DND-41 (cell line): ENCODE measurements at regions not wholly inside any gene's neighbourhood (a gene's known extent, or its start where the extent isn't known, plus 50 kb on each side); places are given as distances from the start of the nearest gene placed in this dataset.

Experiments
- ATAC-seq: fragments of 200-7000 bp; cut with Tn5 transposase; 3 replicates; pipeline ENCODE4 v1.9.1; 2021; ENCODE audit warnings: low read depth; ENCODE audit not compliant: insufficient read depth
- DNase-seq: peaks from one replicate; pipeline ENCODE4 v3.0.0-alpha.2; 2020
- H2AFZ ChIP-seq: 2 replicates; pipeline ENCODE4 v1.6.0; 2012; ENCODE audit warnings: low read depth, low read length
- H3K27ac ChIP-seq: 2 replicates; pipeline ENCODE4 v1.5.1; 2012; ENCODE audit warnings: low read length, inconsistent platforms
- H3K27me3 ChIP-seq: fragments of 200-600 bp; sonication (generic); 2 replicates; pipeline ENCODE4 v1.6.0; 2012; ENCODE audit warnings: low read length, mild to moderate bottlenecking, inconsistent platforms; ENCODE audit not compliant: insufficient read depth, poor library complexity
- H3K36me3 ChIP-seq: 2 replicates; pipeline ENCODE4 v1.5.1; 2012; ENCODE audit warnings: low read length, inconsistent platforms; ENCODE audit not compliant: insufficient read depth
- H3K4me1 ChIP-seq: 2 replicates; pipeline ENCODE4 v1.5.1; 2012; ENCODE audit warnings: mild to moderate bottlenecking, low read length; ENCODE audit not compliant: insufficient read depth
- H3K4me2 ChIP-seq: 2 replicates; pipeline ENCODE4 v1.6.0; 2012; ENCODE audit warnings: mild to moderate bottlenecking, moderate library complexity, low read length, inconsistent platforms; ENCODE audit not compliant: insufficient read depth
- H3K4me3 ChIP-seq, 2 experiments: fragments of 200-600 bp in 1 of 2; shearing (Covaris generic) in 1 of 2; 2 replicates each; pipeline ENCODE4 v1.5.1; 2012 to 2016; ENCODE audit warnings: inconsistent platforms in 2 of 2, low read length in 2 of 2, mild to moderate bottlenecking in 2 of 2, low read depth in 1 of 2, moderate library complexity in 1 of 2
- H3K79me2 ChIP-seq: 2 replicates; pipeline ENCODE4 v1.6.0; 2012; ENCODE audit warnings: low read length, inconsistent platforms; ENCODE audit not compliant: insufficient read depth
- H3K9ac ChIP-seq: 2 replicates; pipeline ENCODE4 v1.6.0; 2012; ENCODE audit warnings: low read depth, mild to moderate bottlenecking, inconsistent platforms, low read length, moderate library complexity
- H3K9me3 ChIP-seq: 2 replicates; pipeline ENCODE4 v1.5.1; 2012; ENCODE audit warnings: low read length, moderate library complexity, mild to moderate bottlenecking, inconsistent platforms; ENCODE audit not compliant: insufficient read depth, severe bottlenecking
- H4K20me1 ChIP-seq: 2 replicates; pipeline ENCODE4 v1.6.0; 2012; ENCODE audit warnings: low read length; ENCODE audit not compliant: insufficient read depth
- CTCF ChIP-seq: IDR thresholded peaks from 2 replicates; pipeline ENCODE4 v1.5.1; 2012; ENCODE audit warnings: borderline replicate concordance, low read length, moderate library complexity, mild to moderate bottlenecking; ENCODE audit not compliant: poor library complexity, severe bottlenecking; ENCODE audit errors: extremely low read depth
- EZH2 ChIP-seq: IDR thresholded peaks from 3 replicates; pipeline ENCODE4 v1.6.1; 2012; ENCODE audit warnings: borderline replicate concordance, low read depth, mild to moderate bottlenecking, moderate library complexity, low read length, inconsistent platforms; ENCODE audit not compliant: severe bottlenecking

- H3K36me3 ChIP-seq = no peaks in the 10 kb centered on the region
- H4K20me1 ChIP-seq = no peaks in the 10 kb centered on the region
- no peak overlapping the region for H3K4me2 ChIP-seq
- ATAC-seq (no peak), DNase-seq (no peak)
- no peaks in the 10 kb centered on the region for H3K9me3 ChIP-seq
- no peak overlapping the region for H3K9ac ChIP-seq
- TF ChIP-seq EZH2 (no peak), CTCF (no peak)
- H2AFZ ChIP-seq = no peak overlapping the region
- H3K4me3 ChIP-seq = no peak overlapping the region
- H3K27me3 ChIP-seq = no peaks in the 10 kb centered on the region
- H3K79me2 ChIP-seq = no peaks in the 10 kb centered on the region
- H3K4me1 ChIP-seq = no peaks in the 10 kb centered on the region
- no peak overlapping the region for H3K27ac ChIP-seq
Observed at GRCh38 chr18:11388755-11389680, 220.4 kb upstream of the SLC35G4 start.

- no peak for DNase-seq
Observed at GRCh38 chr18:11387880-11388279, 221.5 kb upstream of the SLC35G4 start.

GRCh38 chr18:11383381-11383780, 226.0 kb upstream of the SLC35G4 start:
- ATAC-seq = no peak

More at GRCh38 chr18:11387880-11388279, 221.5 kb upstream of the SLC35G4 start:
- H3K9me3 ChIP-seq = no peaks in the 10 kb centered on the region
- ATAC-seq = no peak
- H3K27ac ChIP-seq = no peak overlapping the region
- no peaks in the 10 kb centered on the region for H3K27me3 ChIP-seq
- H3K36me3 ChIP-seq = no peaks in the 10 kb centered on the region
- H3K4me2 ChIP-seq = no peak overlapping the region
- H2AFZ ChIP-seq = no peak overlapping the region
- TF ChIP-seq EZH2 (no peak), CTCF (no peak)
- H4K20me1 ChIP-seq = no peaks in the 10 kb centered on the region
- no peaks in the 10 kb centered on the region for H3K79me2 ChIP-seq
- H3K4me1 ChIP-seq = no peaks in the 10 kb centered on the region
- no peak overlapping the region for H3K4me3 ChIP-seq
- no peak overlapping the region for H3K9ac ChIP-seq

More at GRCh38 chr18:11383381-11383780, 226.0 kb upstream of the SLC35G4 start:
- Histone ChIP-seq H3K4me1 (no peaks in the 10 kb centered on the region), H3K9me3 (no peaks in the 10 kb centered on the region), H2AFZ (no peak overlapping the region), H3K9ac (no peak overlapping the region), H3K27ac (no peak overlapping the region), H3K79me2 (no peaks in the 10 kb centered on the region), H4K20me1 (no peaks in the 10 kb centered on the region), H3K4me3 (no peak overlapping the region), H3K4me2 (no peak overlapping the region), H3K36me3 (no peaks in the 10 kb centered on the region), H3K27me3 (no peaks in the 10 kb centered on the region)
- DNase-seq = no peak
- no peak for TF ChIP-seq EZH2
- no peak for TF ChIP-seq CTCF
